NCI-H2196 (cell line): ENCODE measurements at regions not wholly inside any gene's neighbourhood (a gene's known extent, or its start where the extent isn't known, plus 50 kb on each side); places are given as distances from the start of the nearest gene placed in this dataset.

Experiments
- DNase-seq: peaks from one replicate; lab custom pipeline; 2025; ENCODE audit not compliant: unreplicated experiment; lab: John Stamatoyannopoulos, UW

- no peak for DNase-seq
Observed at GRCh38 chr1:187622545-187622944, 793.8 kb downstream of the PLA2G4A start.

- no peak for DNase-seq
Observed at GRCh38 chr1:187624812-187625545, 796.2 kb downstream of the PLA2G4A start.

DNA sequence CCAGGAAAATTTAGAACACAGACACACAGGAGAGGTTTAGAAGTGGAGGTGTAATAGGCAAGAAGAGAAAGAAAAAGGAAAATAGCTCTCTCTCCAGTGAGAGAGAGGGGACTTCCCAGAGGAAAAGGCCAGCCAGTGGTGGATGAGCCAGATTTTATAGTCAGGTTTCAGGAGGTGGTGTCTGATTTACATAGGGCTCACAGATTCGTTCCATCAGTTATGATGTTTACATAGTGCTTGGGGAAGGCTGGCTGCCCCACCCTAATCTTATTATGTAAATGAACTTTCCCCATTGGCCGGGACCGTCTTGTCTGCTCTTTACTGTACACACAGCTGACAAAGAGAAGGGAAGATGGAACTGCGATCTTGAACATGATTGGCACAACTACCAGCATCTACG, 797.3 kb downstream of the PLA2G4A start:
- no peak for DNase-seq

DNA sequence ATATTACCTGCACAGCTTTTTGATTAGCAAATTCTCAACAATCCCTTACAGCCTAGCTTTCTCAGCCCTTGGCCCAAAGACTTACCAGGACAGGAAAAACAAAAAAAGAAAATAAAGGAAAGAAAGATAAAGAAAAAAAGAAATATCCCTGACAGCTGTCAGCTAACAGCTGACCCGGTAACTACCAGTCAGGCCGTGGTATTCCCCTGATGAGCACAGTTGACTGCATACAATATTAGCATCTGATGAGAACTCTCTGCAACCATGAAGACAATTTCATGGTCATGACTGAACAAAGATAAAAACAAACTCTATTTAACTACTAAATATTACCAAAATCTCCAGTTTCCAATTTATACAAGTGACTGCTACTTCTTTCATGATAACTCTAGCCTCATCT, 798.8 kb downstream of the PLA2G4A start:
- DNase-seq = no peak

GRCh38 chr1:187629075-187629474, 800.3 kb downstream of the PLA2G4A start:
- no peak for DNase-seq

DNA sequence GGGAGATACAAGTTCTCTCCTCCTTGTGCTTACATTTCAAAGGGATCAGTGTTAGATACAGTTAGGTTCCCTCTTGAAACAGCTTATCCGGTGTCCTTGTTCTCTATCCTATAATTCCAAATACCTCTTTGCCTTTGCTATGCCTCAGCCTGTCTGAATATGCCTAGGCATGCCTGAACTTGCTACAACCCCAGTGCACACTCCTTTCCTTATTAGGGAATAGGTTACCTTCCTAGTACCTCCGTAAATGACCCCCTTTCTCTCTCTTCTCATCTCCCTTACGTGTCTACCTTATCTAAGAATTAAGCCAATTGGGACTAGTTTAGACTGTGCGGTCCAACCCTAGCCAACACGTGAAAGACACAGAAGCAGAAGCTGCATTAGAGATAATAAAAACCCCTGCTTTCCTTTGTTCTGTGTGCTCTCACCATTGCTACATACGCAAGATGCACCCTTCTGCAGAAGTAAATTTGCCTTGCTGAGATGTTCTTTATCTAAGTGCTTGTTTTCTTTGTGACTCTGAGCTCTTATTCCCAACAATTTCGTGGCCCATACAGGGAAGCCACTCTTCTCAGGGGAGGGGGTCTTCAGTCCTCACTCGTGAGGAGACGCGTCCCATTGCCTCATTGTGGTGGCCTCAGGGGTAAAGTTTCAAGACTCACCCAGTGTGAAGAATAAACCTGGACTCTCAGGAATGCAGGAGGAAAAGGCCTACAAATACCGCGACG, 802.1 kb downstream of the PLA2G4A start:
- no peak for DNase-seq

- DNase-seq = no peak
Observed at GRCh38 chr1:187631381-187631675, 802.6 kb downstream of the PLA2G4A start.

DNA sequence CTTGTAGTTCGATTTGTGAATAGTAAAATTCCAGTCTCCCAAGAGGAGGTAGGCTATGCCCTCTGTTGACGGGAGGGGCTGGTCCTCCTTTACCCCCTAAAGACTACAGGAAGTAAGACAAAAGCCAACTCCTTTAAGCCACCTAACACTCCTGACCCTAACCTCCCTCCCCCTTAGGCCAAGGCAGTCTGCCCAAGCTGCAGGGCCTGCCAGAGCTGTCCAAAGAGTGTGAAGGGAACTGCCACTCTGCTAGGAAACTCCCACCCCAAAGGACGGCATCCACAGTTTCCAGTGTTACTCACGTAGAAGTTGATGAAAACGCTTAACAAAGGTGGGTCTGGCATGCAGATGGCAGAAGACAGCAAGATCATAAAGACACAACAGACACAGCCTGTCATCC, 803.2 kb downstream of the PLA2G4A start:
- DNase-seq = no peak

DNA sequence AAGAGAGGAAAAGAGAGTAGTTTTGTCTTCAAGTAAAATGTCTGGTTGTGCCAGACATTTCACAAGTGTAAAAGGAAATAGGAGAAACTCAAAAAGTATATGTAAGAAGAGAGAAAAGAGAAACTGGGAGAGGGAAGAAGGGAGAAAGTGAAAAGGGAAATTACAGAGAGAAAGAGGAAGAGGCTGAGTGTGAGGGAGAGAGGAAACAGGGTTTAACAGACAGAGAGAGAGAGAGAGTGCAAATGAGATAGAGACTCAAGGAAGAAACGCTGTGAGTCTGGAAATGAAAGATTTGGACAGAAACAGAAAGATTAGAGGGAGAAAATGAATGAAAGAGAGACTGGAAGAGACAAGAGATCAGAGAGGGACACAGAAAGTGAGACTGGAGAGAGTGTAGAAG, 806.2 kb downstream of the PLA2G4A start:
- no peak for DNase-seq

GRCh38 chr1:187638733-187639434, 810.1 kb downstream of the PLA2G4A start:
- DNase-seq = no peak

- no peak for DNase-seq
Observed at GRCh38 chr1:187641015-187641414, 812.3 kb downstream of the PLA2G4A start.

GRCh38 chr1:187641463-187641862, 812.7 kb downstream of the PLA2G4A start:
- no peak for DNase-seq

GRCh38 chr1:187641907-187642306, 813.2 kb downstream of the PLA2G4A start:
- no peak for DNase-seq

DNA sequence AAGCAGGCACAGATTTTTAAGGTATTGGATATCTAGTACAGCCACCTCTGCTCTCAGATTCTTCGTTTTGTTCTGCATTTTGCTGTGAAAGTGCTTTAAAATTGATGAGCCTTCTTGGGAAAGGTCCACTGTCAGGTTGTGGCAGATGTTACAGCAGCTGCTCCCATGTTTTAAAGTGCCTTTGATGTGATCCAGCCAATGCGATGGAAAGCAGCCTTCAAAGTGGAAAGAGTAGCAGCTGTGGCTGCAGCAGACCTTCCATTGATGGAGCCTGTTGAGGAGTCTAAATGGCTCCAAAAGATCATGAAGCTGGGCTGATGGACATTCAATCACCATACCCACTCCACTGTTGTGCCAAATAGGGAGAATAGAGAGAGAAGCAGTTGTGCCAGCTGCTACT, 816.9 kb downstream of the PLA2G4A start:
- DNase-seq = no peak

DNA sequence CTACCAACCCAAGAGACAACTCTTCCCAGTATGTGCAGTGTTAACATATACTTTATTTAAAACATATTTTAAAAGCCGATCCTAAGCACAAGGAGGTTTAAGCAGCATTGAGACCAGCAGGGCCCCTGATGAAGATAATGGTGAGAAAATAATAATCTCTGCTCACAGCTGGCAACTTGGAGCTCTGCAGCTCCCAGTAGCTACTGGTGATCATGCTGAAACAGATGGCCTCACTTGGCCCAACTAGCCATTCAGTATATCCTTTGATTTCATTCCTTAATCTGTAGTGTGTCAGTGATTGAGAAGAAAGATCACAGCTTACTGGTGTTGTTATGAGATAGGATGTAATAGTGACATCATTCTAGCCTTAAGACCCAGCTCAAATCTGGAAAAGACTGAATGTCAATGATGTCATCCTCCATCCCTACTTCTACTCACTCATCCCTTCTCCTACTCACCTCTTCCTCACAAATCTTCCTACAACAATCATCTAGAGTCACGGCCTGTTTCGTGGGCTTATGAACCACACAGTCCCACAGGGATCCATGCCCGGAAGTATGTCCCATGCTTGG, 817.9 kb downstream of the PLA2G4A start:
- DNase-seq = no peak

DNA sequence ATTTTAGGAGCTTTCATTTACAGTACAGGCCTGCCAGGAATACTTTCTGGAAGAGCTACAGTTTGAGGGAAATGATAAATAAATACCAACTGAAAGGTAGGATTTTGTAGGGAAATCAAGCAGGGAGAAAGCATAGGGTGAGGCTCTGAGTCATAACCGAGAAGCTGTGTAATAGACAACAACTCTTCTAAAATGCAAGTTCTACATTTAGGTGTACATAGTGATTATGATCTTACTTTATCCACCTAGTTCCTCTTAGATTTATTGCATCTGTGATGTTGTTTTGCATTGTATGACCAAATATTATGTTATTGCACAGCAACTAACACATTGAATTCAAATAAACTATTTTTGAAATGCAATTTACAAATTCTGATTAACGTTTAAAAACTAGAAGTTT, 819.3 kb downstream of the PLA2G4A start:
- DNase-seq = no peak

DNA sequence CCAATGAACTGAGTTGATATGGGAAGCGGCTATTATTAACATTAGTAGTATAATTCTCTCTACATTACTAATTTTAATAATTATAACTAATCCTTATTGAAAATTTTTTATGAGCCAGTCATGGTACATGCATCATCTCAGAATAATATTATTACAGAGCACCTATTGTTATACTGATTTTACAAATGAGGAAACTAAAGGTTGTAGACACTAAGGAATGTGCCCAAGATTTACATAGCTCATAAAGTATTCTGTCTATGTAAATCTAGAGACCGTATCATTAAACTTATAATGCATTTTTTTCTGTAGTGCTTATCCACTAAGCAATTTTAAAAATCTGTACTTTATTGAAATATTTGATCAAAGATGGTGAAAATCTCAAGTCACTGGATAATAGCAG, 825.9 kb downstream of the PLA2G4A start:
- no peak for DNase-seq

DNA sequence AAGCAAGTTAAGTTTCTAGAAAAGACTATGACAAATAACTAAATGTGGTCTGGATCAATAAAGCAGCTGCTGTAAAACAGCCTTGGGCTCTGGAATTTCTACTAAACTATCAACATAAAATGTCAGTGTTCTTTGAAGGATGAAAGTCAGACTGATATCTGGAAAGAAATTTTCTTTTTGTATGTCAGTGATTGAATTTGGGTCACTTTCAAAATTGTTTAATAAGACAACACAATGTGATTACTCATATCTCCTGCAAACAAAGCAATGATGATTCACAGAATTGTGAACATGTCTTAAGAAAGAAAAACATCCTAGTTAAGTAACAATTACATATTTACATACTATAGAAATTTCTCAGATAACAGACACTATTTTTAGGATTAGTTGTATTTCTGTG, 826.4 kb downstream of the PLA2G4A start:
- no peak for DNase-seq

GRCh38 chr1:187665483-187665882, 836.7 kb downstream of the PLA2G4A start:
- DNase-seq = no peak

GRCh38 chr1:187680823-187681222, 852.1 kb downstream of the PLA2G4A start:
- no peak for DNase-seq

GRCh38 chr1:187682112-187682511, 853.4 kb downstream of the PLA2G4A start:
- no peak for DNase-seq

GRCh38 chr1:187685333-187685732, 856.6 kb downstream of the PLA2G4A start:
- no peak for DNase-seq
